Stomach smooth muscle (tissue), 2 donors: ENCODE measurements at regions not wholly inside any gene's neighbourhood (a gene's known extent, or its start where the extent isn't known, plus 50 kb on each side); places are given as distances from the start of the nearest gene placed in this dataset.

Source experiments
- H3K27ac ChIP-seq: one replicate; pipeline ENCODE4 v1.7.0; 2013; ENCODE audit warnings: mild to moderate bottlenecking, low read length, inconsistent platforms
- H3K27me3 ChIP-seq, 2 donors: one replicate each; pipeline ENCODE4 v1.7.0; 2013; ENCODE audit warnings: low read length in 2 of 2; ENCODE audit not compliant: insufficient read depth in 2 of 2, control insufficient read depth in 1 of 2
- H3K36me3 ChIP-seq, 2 donors: one replicate each; pipeline ENCODE4 v1.7.0; 2013; ENCODE audit warnings: low read length in 2 of 2; ENCODE audit not compliant: control insufficient read depth in 2 of 2, insufficient read depth in 2 of 2
- H3K4me1 ChIP-seq: one replicate; pipeline ENCODE4 v1.7.0; 2013; ENCODE audit warnings: low read length; ENCODE audit not compliant: control insufficient read depth, insufficient read depth
- H3K4me3 ChIP-seq, 2 donors: one replicate each; pipeline ENCODE4 v1.7.0; 2013; ENCODE audit warnings: low read length in 2 of 2
- H3K9ac ChIP-seq, 2 donors: one replicate each; pipeline ENCODE4 v1.7.0; 2013; ENCODE audit warnings: low read length in 2 of 2, mild to moderate bottlenecking in 1 of 2
- H3K9me3 ChIP-seq, 2 donors: one replicate each; pipeline ENCODE4 v1.7.0; 2013; ENCODE audit warnings: low read length in 2 of 2; ENCODE audit not compliant: control insufficient read depth in 2 of 2
- donor health status: healthy.
- donor health status: Pancreatic carcinoma.

DNA sequence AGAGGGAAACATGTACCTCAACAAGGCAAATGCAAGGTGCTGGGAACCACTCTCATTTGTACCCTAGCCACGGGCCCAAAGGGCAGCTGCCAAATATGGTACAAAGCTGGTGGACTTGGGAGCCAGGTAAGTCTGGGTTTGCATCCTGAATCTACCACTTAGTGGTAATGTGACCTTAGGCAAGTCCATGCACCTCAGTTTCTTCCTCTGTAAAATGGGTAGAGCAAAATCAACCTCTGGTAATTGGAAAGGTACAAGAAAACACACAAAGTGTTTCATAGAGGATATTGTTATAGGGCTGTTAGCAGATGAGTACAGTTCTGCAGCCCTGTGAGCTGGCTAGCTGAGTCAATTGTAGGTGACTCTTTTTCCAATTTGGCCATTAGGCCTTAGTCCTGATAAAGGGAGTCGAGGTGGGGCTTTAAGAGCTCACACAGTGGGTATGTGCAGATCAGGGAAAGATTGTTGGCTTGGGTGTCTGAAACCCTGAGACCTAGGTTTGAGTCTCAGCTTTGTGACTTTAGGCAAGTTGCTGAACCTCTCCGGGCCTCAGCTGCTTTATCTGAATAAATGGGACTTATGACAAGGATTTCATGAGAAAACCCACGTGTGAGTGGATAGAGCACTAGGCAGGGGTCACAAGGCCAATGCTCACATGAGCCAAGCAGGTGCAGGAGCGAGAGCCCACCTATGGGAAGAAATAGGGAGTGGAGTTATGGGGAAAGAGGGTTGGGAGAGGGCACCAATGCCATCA is 121.3 kb upstream of the GDF10 start:
- no peak overlapping the region for H3K9ac ChIP-seq
- H3K4me3 ChIP-seq = no peak overlapping the region
- H3K36me3 ChIP-seq = no peaks in the 10 kb centered on the region
- H3K27me3 ChIP-seq = peaks cover 0 to 4% of the 10 kb centered on the region in 2 donors
- H3K9me3 ChIP-seq = no peaks in the 10 kb centered on the region
- no peak overlapping the region for H3K27ac ChIP-seq
- H3K4me1 ChIP-seq = peaks cover 8% of the 10 kb centered on the region

DNA sequence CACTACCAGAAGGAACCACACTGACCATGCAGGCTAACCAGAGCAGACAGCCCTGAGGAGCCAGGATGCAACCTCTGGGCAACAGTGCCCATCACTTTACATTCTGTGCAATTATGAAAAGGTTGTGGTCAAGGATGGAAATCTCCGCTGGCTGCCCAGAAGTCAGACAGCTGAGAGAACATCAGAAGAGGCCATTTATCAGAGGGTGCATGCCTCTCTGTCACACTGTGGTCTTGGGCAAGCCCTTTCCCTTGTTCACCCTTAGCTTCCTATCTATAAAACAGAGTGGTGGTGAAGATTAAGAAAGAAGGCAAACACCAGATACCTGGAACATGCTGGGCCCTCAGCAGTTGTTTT is 120.7 kb upstream of the GDF10 start:
- Histone ChIP-seq H3K4me3 (no peak overlapping the region), H3K27me3 (peaks cover 0 to 4% of the 10 kb centered on the region in 2 donors), H3K36me3 (no peaks in the 10 kb centered on the region), H3K9me3 (no peaks in the 10 kb centered on the region), H3K4me1 (peaks cover 10% of the 10 kb centered on the region), H3K9ac (no peak overlapping the region), H3K27ac (no peak overlapping the region)

DNA sequence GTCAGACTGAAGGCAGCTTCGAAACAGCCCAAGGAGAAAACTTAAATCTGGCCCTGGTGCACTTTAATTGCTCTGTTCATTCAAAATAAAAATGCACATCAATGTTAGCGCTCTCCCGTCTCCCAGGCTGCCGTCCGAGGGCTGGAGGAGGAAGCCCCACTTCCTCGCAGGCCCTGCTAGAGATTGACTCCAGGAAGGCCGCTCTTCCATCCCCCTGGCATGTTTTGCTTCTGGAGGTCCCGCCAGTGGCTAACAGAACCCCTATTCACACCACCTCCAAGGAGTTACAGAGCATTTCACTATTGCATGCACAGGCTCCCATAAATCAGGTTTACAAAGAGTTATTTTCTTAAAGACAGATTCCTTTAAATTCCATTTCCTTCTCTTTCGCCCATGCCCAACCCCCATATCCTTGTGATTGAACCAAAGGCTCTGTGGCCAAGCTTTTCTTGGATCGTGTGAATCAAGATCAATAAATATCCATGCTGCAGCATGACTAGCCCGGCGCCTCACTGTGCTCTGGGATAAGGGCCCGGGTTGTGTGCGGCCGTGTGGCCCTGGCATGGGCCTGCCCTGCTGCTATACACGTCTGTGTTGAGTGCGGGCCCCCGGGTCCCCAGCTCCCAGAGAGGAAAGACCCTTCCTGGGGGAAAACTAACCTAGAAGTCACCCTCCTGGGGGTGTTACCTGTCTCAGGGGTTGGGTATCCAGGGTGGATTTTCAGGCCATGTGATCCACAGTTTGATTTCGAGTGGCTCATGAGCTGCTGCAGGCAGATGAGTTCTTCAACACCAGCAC is 118.7 kb upstream of the GDF10 start:
- no peaks in the 10 kb centered on the region for H3K9me3 ChIP-seq

DNA sequence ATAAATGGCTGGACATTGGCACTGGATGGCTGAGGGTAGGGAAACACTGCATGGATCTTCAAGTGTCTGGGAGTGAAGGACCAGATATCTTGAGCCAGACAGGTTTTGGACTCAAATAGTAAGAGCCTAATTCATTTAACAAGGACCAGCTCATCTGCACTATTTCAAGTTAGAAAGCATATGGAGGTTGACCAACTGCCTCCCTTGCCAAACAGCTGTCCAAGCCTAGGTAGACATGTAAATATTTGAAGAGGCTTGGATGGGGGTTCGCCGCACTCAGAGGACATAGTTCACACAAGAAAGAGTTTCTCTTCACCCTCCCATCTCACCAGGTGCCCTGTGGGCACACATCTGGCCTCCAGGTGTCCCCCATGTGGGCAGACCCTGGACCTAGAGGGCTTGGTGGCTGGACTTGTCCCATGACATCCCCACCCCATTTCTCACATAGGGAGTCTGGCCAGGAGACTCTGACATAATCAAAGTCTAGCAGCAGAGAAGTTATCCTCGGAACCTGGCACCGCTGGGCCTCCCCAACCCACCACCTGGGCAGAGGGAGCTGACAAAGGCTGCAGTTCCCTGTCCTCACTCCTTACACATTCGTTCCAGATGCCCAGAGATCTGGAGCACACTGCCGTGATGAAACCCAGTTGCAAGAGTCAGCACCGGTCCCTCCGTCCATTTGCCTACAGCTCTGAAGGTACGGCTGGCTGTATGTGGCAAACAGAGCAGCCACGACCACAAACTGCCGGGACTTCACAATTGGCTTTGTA is 116.9 kb upstream of the GDF10 start:
- peaks cover 10% of the 10 kb centered on the region for H3K4me1 ChIP-seq
- no peak overlapping the region for H3K27ac ChIP-seq
- H3K4me3 ChIP-seq = peak overlapping the region in 1 of 2 donors; percentile 8
- no peak overlapping the region for H3K9ac ChIP-seq
- no peaks in the 10 kb centered on the region for H3K36me3 ChIP-seq
- no peaks in the 10 kb centered on the region for H3K9me3 ChIP-seq
- H3K27me3 ChIP-seq = no peaks in the 10 kb centered on the region

More for the DNA sequence above, 118.7 kb upstream of the GDF10 start:
- no peaks in the 10 kb centered on the region for H3K27me3 ChIP-seq
- no peak overlapping the region for H3K9ac ChIP-seq
- H3K27ac ChIP-seq = no peak overlapping the region
- no peaks in the 10 kb centered on the region for H3K36me3 ChIP-seq
- peaks cover 10% of the 10 kb centered on the region for H3K4me1 ChIP-seq
- no peak overlapping the region for H3K4me3 ChIP-seq

- Histone ChIP-seq H3K9me3 (no peaks in the 10 kb centered on the region), H3K27ac (no peak overlapping the region), H3K36me3 (no peaks in the 10 kb centered on the region), H3K4me1 (peaks cover 10% of the 10 kb centered on the region), H3K27me3 (no peaks in the 10 kb centered on the region), H3K4me3 (no peak overlapping the region), H3K9ac (no peak overlapping the region)
Measured at GRCh38 chr10:47183704-47184041, 116.3 kb upstream of the GDF10 start.

- H3K27ac ChIP-seq = no peak overlapping the region
- no peaks in the 10 kb centered on the region for H3K9me3 ChIP-seq
- no peaks in the 10 kb centered on the region for H3K36me3 ChIP-seq
- H3K4me1 ChIP-seq = peaks cover 10% of the 10 kb centered on the region
- no peak overlapping the region for H3K4me3 ChIP-seq
- no peak overlapping the region for H3K9ac ChIP-seq
- H3K27me3 ChIP-seq = no peaks in the 10 kb centered on the region
Measured at GRCh38 chr10:47184273-47184672, 115.7 kb upstream of the GDF10 start.

GRCh38 chr10:47184724-47185330 is 115.2 kb upstream of the GDF10 start:
- Histone ChIP-seq H3K27me3 (no peaks in the 10 kb centered on the region), H3K4me3 (no peak overlapping the region), H3K36me3 (no peaks in the 10 kb centered on the region), H3K9me3 (no peaks in the 10 kb centered on the region), H3K27ac (no peak overlapping the region), H3K4me1 (peaks cover 10% of the 10 kb centered on the region), H3K9ac (no peak overlapping the region)

- no peak overlapping the region for H3K4me3 ChIP-seq
- H3K36me3 ChIP-seq = no peaks in the 10 kb centered on the region
- no peak overlapping the region for H3K9ac ChIP-seq
- no peak overlapping the region for H3K27ac ChIP-seq
- H3K27me3 ChIP-seq = no peaks in the 10 kb centered on the region
- H3K4me1 ChIP-seq = peaks cover 9% of the 10 kb centered on the region
- H3K9me3 ChIP-seq = no peaks in the 10 kb centered on the region
Measured at GRCh38 chr10:47186941-47187340, 113.1 kb upstream of the GDF10 start.

DNA sequence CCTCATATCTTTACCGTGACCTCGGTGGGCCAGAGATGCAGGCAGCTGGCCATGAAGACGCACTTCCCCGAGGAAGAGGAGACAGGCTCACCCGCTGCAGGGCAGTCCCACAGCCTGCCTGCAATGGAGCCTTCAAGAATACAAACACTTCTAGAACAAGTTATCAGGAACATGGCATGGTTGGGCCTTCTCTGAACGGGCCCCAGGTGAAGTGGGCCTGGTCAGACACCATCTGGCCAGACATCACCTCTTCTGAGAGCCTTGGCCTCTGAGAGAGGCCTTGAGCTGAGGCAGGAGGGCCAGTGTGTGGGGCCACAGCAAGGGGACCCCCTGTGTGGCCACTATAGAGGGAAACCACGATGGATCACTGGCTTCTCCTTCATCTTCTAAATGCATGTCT is 112.4 kb upstream of the GDF10 start:
- Histone ChIP-seq H3K27ac (no peak overlapping the region), H3K36me3 (no peaks in the 10 kb centered on the region), H3K9ac (no peak overlapping the region), H3K4me1 (peaks cover 7% of the 10 kb centered on the region), H3K4me3 (no peak overlapping the region), H3K9me3 (no peaks in the 10 kb centered on the region), H3K27me3 (no peaks in the 10 kb centered on the region)

DNA sequence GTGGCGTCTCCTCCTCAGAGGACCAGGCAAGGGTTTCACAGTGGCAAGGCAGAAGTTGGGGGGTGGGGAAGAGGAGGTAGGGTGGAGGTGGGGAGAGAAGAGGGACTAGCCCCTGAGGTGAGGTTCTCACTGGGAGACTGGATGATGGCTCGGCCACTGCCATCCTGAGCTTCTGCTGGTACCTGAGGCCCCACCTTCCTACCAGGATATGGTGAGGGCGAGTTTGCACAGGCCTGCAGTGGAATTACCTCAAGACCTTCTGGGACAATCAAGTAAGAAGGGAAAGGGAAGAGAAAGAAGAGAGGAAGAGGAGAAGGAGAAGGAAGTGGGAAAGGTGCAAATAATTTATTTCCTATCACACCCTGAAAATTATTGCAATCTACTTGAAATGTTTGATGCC is 111.8 kb upstream of the GDF10 start:
- no peaks in the 10 kb centered on the region for H3K27me3 ChIP-seq
- H3K36me3 ChIP-seq = no peaks in the 10 kb centered on the region
- peaks cover 5% of the 10 kb centered on the region for H3K4me1 ChIP-seq

More for the DNA sequence above, 111.8 kb upstream of the GDF10 start:
- H3K4me3 ChIP-seq = no peak overlapping the region
- H3K27ac ChIP-seq = no peak overlapping the region
- H3K9ac ChIP-seq = no peak overlapping the region
- no peaks in the 10 kb centered on the region for H3K9me3 ChIP-seq
